Sigmoid colon (tissue), 6 donors: ENCODE measurements at regions not wholly inside any gene's neighbourhood (a gene's known extent, or its start where the extent isn't known, plus 50 kb on each side); places are given as distances from the start of the nearest gene placed in this dataset.

Experiments
- DNase-seq: peaks from one replicate; pipeline ENCODE4 v3.0.0-alpha.2; 2019
- H3K27ac ChIP-seq, 4 donors: fragments of 200-600 bp; sonication (generic); one replicate each; pipeline ENCODE4 v1.5.1; 2016 to 2019; ENCODE audit warnings: mild to moderate bottlenecking in 1 of 4
- H3K27me3 ChIP-seq, 3 donors: fragments of 200-600 bp; sonication (generic); one replicate each; pipeline ENCODE4 v1.5.1; 2019; ENCODE audit warnings: mild to moderate bottlenecking in 1 of 3
- H3K36me3 ChIP-seq, 4 donors: fragments of 200-600 bp; sonication (generic); one replicate each; pipeline ENCODE4 v1.5.1; 2016 to 2019
- H3K4me1 ChIP-seq, 4 donors: fragments of 200-600 bp; sonication (generic); one replicate each; pipeline ENCODE4 v1.5.1; 2017 to 2019
- H3K4me3 ChIP-seq, 4 donors: fragments of 200-600 bp; sonication (generic); one replicate each; pipeline ENCODE4 v1.5.1; 2017 to 2019; ENCODE audit warnings: mild to moderate bottlenecking in 2 of 4, moderate library complexity in 1 of 4
- H3K9me3 ChIP-seq, 4 donors: fragments of 200-600 bp in 3 of 4; sonication (generic) in 3 of 4; one replicate each; pipeline versions ENCODE4 v1.5.1 to v1.6.1; 2013 to 2019
- CTCF ChIP-seq, 4 experiments: fragments of 450-650 bp in 3 of 4; fragments of 200-600 bp in 1 of 4; IDR thresholded peaks; one replicate each; pipeline ENCODE4 v1.5.1; 2016 to 2019; ENCODE audit warnings: antibody characterized with exemption in 4 of 4, mild to moderate bottlenecking in 3 of 4, moderate library complexity in 2 of 4
- EP300 ChIP-seq, 4 donors: sonication (generic); formaldehyde crosslinking; IDR thresholded peaks; one replicate each; pipeline ENCODE4 v1.6.1; 2017; ENCODE audit warnings: antibody characterized with exemption in 4 of 4
- POLR2A ChIP-seq, 2 donors: fragments of 450-650 bp; IDR thresholded peaks; one replicate each; pipeline ENCODE4 v1.6.1; 2016; ENCODE audit warnings: antibody characterized with exemption in 2 of 2, mild to moderate bottlenecking in 2 of 2, moderate library complexity in 2 of 2
- POLR2AphosphoS5 ChIP-seq, 4 donors: sonication (generic); formaldehyde crosslinking; IDR thresholded peaks; one replicate each; pipeline ENCODE4 v1.6.1; 2017; ENCODE audit warnings: antibody characterized with exemption in 4 of 4
- WGBS, 2 donors: extraction: QIAGEN DNeasy Blood & Tissue Kit; methylation state at CpG; one replicate each; pipeline ENCODE4 v1.1.7; 2013; 5-methylcytosine and 5-hydroxymethylcytosine counted together
- intact Hi-C: fragments of 100-400 bp; cut with DNase I; formaldehyde crosslinking; loops from one replicate; pipeline ENCODE4 v1.15.1; 2023
- donor health status: healthy with polysubstance abuse.
- donor health status: healthy.

- no peaks in the 10 kb centered on the region for H3K27me3 ChIP-seq
- no peak overlapping the region for H3K27ac ChIP-seq
- intact Hi-C loops = no loop called here
- no peak overlapping the region for H3K4me3 ChIP-seq
- no peak for DNase-seq
- H3K36me3 ChIP-seq = no peaks in the 10 kb centered on the region
- no peaks in the 10 kb centered on the region for H3K4me1 ChIP-seq
- 79 to 86% methylated on average over 3 of the region's 3 CpGs for WGBS, 2 donors
- no peaks in the 10 kb centered on the region for H3K9me3 ChIP-seq
- TF ChIP-seq POLR2AphosphoS5 (IDR thresholded peaks at IDR 0.05) (no peak), POLR2A (IDR thresholded peaks at IDR 0.05) (no peak), EP300 (IDR thresholded peaks at IDR 0.05) (no peak), CTCF (IDR thresholded peaks at IDR 0.05) (no peak)
These were observed 275.6 kb downstream of the IRX2 start for GRCh38 chr5:2475902-2476301.

GRCh38 chr5:2472670-2473069 lies 278.8 kb downstream of the IRX2 start:
- Histone ChIP-seq H3K36me3 (no peaks in the 10 kb centered on the region), H3K4me3 (no peak overlapping the region), H3K4me1 (no peaks in the 10 kb centered on the region), H3K9me3 (no peaks in the 10 kb centered on the region), H3K27me3 (peaks cover 0 to 5% (median 0%) of the 10 kb centered on the region in 3 donors), H3K27ac (no peak overlapping the region)
- DNase-seq = no peak
- no peak for TF ChIP-seq EP300 (IDR thresholded peaks at IDR 0.05)
- no peak for TF ChIP-seq POLR2AphosphoS5 (IDR thresholded peaks at IDR 0.05)
- TF ChIP-seq POLR2A (IDR thresholded peaks at IDR 0.05) = no peak
- TF ChIP-seq CTCF (IDR thresholded peaks at IDR 0.05) = no peak
- intact Hi-C loops = no loop called here
- WGBS, 2 donors = 82 to 91% methylated on average over 5 of the region's 5 CpGs

- 81 to 89% methylated on average over 3 of the region's 3 CpGs for WGBS, 2 donors
- no peaks in the 10 kb centered on the region for H3K9me3 ChIP-seq
- intact Hi-C loops = no loop called here
- no peak overlapping the region for H3K27ac ChIP-seq
- no peak for DNase-seq
- TF ChIP-seq POLR2AphosphoS5 (IDR thresholded peaks at IDR 0.05) (no peak), CTCF (IDR thresholded peaks at IDR 0.05) (no peak), POLR2A (IDR thresholded peaks at IDR 0.05) (no peak), EP300 (IDR thresholded peaks at IDR 0.05) (no peak)
- H3K4me1 ChIP-seq = no peaks in the 10 kb centered on the region
- no peaks in the 10 kb centered on the region for H3K36me3 ChIP-seq
- H3K27me3 ChIP-seq = peaks cover 0 to 5% (median 0%) of the 10 kb centered on the region in 3 donors
- H3K4me3 ChIP-seq = no peak overlapping the region
These were observed 280.2 kb downstream of the IRX2 start for GRCh38 chr5:2471152-2471879.

- Histone ChIP-seq H3K9me3 (no peaks in the 10 kb centered on the region), H3K4me3 (no peak overlapping the region), H3K4me1 (no peaks in the 10 kb centered on the region), H3K27me3 (peaks cover 0 to 11% (median 0%) of the 10 kb centered on the region in 3 donors), H3K36me3 (no peaks in the 10 kb centered on the region), H3K27ac (no peak overlapping the region)
- WGBS, 2 donors = 64 to 73% methylated on average over 9 of the region's 9 CpGs
- TF ChIP-seq EP300 (IDR thresholded peaks at IDR 0.05) = no peak
- intact Hi-C loops = no loop called here
- no peak for DNase-seq
These were observed 284.5 kb downstream of the IRX2 start for GRCh38 chr5:2466966-2467365.

GRCh38 chr5:2465383-2465782 lies 286.1 kb downstream of the IRX2 start:
- no peaks in the 10 kb centered on the region for H3K36me3 ChIP-seq
- H3K9me3 ChIP-seq = no peaks in the 10 kb centered on the region
- 61 to 73% methylated on average over 10 of the region's 10 CpGs for WGBS, 2 donors
- TF ChIP-seq POLR2A (IDR thresholded peaks at IDR 0.05) = no peak
- TF ChIP-seq CTCF (IDR thresholded peaks at IDR 0.05) = no peak
- TF ChIP-seq EP300 (IDR thresholded peaks at IDR 0.05) = no peak
- TF ChIP-seq POLR2AphosphoS5 (IDR thresholded peaks at IDR 0.05) = no peak
- H3K27me3 ChIP-seq = peaks cover 0 to 11% (median 0%) of the 10 kb centered on the region in 3 donors
- H3K27ac ChIP-seq = no peak overlapping the region
- H3K4me3 ChIP-seq = no peak overlapping the region
- intact Hi-C loops = no loop called here
- DNase-seq = no peak
- H3K4me1 ChIP-seq = no peaks in the 10 kb centered on the region
